GDM1 (cell line): ENCODE measurements at regions not wholly inside any gene's neighbourhood (a gene's known extent, or its start where the extent isn't known, plus 50 kb on each side); places are given as distances from the start of the nearest gene placed in this dataset.
"Not testable (repeated sequence)": the region's sequence is repeated elsewhere in the genome, so short reads cannot be mapped to it uniquely, and the experiment has no call there.

Experiments used
- DNase-seq: peaks from one replicate; lab custom pipeline; 2025; lab: John Stamatoyannopoulos, UW

DNA sequence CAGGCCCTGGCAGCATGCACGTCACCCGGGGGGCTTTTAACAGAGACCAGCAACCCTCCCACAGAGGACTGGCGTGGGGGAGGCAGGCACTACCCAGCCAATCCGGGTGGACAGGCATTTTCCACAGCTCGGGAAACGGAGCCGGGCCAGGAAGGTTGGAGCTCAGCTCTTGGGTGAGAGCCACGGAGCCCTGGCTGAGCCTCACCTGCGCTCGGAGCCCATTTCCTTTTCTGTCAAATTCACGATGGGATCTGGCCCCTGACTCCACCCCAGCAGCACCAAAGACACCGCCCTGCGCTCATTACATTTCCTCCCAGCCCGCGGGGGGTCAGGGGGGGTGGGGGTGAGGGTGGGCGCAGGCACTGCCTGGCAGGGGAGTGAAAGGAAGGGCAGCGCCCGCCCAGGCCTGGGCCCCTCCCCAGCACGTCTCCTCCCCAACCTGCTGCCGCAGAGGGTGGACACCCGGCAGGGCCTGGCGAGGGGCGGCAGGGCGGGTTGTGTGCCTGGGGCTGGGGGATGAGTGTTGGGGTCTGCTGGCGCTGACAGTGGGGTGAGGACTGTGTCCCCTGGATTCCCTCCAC is 145.4 kb downstream of the LAT start:
- not testable (repeated sequence) for DNase-seq

GRCh38 chr16:29129458-29130038 is 144.7 kb downstream of the LAT start:
- not testable (repeated sequence) for DNase-seq

DNA sequence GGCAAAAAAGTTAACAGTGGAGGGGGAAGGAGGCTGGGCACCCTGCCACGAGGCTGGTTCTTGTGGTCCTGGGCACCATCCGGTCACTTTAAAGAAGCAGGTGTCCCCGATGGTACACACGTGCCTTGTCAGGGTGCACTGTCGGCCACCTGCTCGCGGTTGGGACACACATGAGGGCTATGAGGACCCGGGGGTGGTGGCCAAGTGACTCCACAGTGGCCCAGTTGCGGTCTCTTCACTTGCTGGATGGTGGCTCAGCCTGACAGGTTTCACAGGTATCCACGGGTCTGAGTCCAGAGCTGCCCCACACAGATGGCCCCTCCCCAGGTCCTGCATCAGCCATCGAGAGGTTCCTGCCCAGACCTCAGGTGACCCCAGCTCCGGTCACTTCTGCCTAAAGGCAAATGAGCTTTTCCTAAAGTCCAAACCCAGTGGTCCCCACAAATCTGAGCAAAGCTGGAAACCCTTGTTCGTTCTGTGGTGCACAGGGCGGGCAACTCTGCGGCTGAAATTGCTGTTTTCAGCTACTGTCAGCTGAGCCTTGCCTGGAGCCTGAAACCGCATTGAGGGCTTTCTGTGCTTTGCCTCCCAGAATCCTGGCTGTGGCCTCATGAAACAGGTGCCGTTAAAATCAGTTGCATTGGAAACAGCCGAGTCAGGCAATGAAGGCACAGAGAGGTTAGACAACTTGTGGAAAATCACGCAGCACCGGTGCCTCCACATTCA is 144.0 kb downstream of the LAT start:
- not testable (repeated sequence) for DNase-seq

GRCh38 chr16:29127806-29128420 is 143.1 kb downstream of the LAT start:
- DNase-seq = not testable (repeated sequence)

- no peak for DNase-seq
These were observed 141.8 kb downstream of the LAT start for GRCh38 chr16:29126616-29127015.

GRCh38 chr16:29126057-29126494 is 141.2 kb downstream of the LAT start:
- DNase-seq = peak; percentile 28

- DNase-seq = no peak
These were observed 140.0 kb downstream of the LAT start for GRCh38 chr16:29124828-29125227.

- not testable (repeated sequence) for DNase-seq
These were observed 139.3 kb downstream of the LAT start for GRCh38 chr16:29124162-29124561.

DNA sequence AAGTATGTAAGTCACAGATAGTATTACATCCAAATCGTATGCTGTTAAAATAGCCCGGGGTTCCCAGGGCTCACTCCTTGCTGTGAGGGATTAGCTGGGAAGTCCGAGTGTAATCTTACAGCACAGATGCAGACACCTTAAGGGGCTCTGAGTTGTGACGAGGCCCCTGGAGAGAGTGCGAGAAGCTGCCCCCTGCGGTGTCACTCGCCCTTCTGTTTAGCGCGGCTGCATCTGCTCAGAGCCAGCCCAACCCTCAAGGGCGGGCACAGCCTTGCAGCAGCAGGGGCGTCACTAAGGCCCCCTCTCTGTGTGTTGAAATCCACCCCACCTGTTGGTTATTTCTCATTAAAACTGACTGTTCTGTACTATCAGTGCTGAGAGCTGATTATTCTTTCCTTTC is 135.8 kb downstream of the LAT start:
- not testable (repeated sequence) for DNase-seq

DNA sequence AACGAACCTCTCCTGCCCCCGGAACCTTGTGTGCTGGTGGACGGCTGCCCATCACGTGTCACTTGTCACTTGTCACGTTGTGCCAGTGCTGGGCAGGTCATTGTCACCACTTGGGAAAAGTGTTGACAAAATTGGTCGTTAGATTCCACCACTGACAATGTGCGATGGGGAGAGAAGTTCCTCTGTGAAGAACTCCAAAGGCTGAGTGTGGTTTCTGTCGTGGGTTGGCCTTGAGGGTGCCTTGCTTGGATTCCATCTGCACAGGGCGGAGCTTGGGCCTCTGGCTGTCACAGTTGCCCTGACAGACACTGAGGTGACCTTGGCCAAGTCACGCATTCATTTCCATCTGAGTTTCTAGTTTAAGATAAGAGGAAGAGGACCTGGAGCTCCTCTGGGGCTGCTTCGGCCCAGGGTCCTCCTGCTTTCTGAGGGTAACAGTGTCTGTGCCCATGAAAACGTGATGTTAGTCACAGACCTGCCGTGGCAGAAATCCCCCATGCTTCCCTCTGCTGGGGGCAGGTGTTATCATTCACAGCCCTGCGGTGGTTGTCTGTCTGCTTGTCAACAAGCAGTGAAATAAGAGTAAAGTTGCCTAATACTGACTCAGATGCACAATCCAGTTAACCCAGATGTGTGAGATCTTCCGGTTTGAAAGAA is 133.6 kb downstream of the LAT start:
- DNase-seq = not testable (repeated sequence)

- DNase-seq = no peak
These were observed 132.8 kb downstream of the LAT start for GRCh38 chr16:29117631-29118030.

DNA sequence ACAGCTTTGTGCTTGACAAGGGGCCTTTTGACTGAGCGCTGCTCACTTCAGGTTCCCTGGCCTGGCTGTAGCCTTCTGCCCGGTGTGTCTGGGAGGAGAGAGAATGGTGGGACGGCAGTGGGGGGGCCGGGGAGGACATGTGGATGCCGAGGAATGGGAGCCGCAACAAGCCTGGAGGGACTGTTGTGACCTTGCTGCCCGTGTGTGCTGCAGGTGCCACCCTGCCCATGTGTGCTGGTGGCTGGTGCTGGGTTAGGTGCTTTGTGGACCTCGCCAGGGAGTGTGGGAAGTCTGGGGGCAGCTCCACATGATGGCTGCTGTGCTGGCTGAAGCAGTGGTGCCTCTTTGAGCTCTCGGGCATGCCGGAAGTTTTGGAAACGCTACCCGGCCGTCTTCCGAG is 132.1 kb downstream of the LAT start:
- no peak for DNase-seq

DNA sequence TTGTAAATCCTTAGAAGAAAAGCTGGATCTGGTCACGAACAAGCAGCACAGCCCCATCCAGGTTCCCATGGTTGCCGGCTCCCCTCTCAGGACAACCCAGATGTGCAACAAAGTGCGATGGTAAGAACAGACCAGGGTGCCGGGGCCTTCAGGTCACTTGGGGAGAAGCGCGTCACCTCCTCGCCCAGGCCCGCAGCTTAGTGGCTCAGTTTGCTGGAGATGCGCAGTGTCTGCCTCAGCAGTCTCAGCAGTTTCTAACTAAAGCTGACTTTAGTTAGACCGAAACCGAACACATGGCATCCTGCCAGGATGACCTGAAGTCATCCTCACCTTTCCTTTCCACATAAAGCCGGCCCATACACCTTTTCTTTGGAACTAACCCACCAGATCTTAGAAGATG is 131.4 kb downstream of the LAT start:
- not testable (repeated sequence) for DNase-seq

DNA sequence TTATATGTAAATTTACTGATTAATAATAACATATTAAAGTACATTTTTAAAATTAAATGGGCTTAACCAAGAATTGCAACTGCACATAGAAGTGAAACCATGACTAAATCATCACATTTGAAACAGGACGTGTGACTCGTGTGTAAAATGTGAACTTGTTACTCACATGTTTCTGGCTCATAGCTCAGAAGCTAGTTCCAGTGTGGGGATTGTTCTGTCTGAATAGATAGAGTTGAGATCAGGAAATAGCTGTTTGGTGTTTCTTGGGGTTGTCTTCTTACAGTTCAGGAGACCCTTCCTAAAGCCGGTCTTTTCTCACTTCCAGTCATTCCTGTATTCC is 130.9 kb downstream of the LAT start:
- not testable (repeated sequence) for DNase-seq

DNA sequence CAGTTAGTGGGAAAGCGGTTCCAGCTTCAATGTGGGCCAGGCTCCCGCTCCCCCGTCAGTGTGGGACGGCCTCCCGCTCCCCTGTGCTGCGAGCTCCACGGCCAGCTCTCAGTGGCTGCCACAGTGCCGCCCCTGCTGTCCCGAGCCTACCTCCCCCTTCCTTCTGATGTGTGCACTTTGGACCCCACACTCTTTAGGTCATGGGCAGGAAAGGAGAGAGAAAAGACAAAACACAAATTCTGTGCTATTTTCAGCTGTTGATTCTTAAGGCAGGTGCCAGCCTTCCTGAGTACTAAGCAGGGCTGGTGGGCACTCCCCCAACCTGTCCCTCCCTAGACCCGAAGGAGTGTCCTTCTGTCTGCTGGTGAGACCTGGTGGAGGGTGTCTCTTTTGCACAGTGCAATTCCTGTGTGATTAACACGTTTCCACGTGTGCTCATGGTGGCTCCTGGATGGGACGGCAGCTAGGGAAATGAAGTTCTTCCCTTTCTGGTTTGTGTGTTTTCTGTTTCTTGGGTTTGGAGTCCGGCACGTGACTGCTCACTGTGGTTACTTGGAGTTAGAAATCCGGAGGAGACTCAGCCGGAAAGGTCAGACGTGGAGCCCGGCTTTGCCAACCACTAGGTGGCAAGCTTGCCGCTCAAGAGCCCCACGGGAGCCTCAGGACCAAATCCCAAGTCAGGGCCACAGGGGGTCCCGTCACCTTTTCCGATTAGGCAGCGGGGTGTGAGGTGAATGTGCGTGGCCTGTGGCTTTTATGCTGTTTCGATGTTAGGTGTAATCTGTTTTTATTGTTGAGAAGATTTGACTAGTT is 130.3 kb downstream of the LAT start:
- not testable (repeated sequence) for DNase-seq

- DNase-seq = no peak
These were observed 129.7 kb downstream of the LAT start for GRCh38 chr16:29114574-29114973.

DNA sequence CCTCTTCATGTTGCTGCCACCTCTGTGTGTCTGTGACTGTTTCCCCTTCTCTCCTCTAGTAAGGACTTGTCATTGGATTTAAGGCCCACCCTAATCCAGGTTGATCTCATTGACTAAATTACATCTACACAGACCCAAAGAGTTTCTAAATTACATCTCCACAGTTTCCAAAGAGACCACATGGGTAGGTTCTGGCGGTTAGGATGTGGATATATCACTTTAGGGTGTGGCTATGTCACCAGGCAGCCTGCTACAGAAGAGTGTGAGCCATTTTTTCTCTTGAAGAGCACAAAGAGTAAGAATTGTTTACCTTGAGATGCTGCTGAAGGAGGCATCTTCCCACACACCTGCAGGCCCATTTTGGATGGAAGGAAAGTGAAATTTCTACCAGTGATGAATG is 128.6 kb downstream of the LAT start:
- not testable (repeated sequence) for DNase-seq

GRCh38 chr16:29112755-29113347 is 128.0 kb downstream of the LAT start:
- DNase-seq = no peak

DNA sequence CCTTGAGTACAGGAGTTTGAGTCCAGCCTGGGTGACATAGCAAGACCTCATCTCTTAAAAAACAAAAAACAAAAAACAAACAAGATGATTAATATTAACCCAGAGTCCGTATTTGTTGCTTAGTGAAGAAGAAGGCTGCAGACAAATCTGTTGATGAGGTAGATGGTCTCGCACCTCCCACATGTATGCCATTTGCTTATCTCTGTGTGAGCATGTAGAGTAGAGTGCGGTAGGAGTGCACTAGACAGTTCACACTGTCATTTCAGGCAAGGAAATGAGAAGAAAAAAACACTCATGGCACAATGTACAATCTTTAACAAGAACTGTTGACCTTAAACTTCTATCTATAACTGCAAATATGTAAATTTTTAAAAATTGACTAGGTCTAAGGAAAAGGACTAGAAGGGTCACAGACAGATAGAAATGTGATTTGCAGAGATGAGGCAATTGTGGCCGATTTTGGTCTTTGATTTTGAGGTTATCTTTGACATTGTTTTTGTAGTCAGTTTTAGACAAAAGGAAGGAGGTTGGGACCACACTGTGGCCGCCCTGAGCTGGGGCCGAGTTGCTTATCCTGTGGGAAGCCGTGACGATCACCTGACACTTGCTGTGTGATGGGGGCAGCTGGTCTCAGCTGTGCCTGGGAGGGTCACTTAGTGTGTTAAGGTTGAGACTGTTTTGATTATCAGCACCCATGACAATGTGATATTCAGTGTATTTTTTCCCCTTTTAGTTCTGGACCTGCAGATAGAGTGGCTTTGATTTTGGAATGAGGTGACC is 127.2 kb downstream of the LAT start:
- not testable (repeated sequence) for DNase-seq

DNA sequence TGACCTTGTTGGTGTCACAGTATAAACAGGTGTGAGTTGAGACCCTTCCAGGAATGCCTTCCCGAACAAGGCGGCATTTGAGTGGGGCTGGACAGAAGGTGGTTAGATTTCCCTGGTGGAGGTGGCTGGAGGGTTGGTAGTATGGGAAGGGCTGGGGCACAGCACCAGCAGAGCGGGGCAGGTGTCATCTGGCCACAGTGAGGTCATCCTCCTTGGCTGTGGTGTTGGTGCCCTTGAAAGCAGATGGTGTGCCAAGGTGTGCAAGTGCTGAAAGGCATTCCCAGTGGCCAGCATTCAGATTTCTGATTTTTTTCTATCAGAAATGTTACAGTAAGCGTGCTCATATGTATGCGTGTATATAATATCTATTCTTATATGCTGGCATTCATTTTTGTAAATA is 126.6 kb downstream of the LAT start:
- no peak for DNase-seq
